HL-60 (cell line): ENCODE measurements at regions not wholly inside any gene's neighbourhood (a gene's known extent, or its start where the extent isn't known, plus 50 kb on each side); places are given as distances from the start of the nearest gene placed in this dataset.

Experiments used
- GABPA ChIP-seq: IDR thresholded peaks from 2 replicates; pipeline ENCODE4 v1.6.1; 2012; ENCODE audit warnings: low read depth
- POLR2AphosphoS5 ChIP-seq: IDR thresholded peaks from 2 replicates; pipeline ENCODE4 v1.6.1; 2012; ENCODE audit warnings: low read depth
- SPI1 ChIP-seq: IDR thresholded peaks from 2 replicates; pipeline ENCODE4 v1.6.1; 2012; ENCODE audit warnings: low read depth, mild to moderate bottlenecking, borderline replicate concordance
- TF ChIP-seq, protein P1 (sequence below): IDR thresholded peaks from one replicate; pipeline ENCODE4 v1.5.1; 2011; ENCODE audit warnings: low read length, control low read depth, inconsistent platforms; ENCODE audit not compliant: insufficient read depth
- TF ChIP-seq, protein P2 (sequence below): IDR thresholded peaks from 2 replicates; pipeline ENCODE4 v1.6.1; 2012; ENCODE audit warnings: low read depth; ENCODE audit not compliant: insufficient replicate concordance

DNA sequence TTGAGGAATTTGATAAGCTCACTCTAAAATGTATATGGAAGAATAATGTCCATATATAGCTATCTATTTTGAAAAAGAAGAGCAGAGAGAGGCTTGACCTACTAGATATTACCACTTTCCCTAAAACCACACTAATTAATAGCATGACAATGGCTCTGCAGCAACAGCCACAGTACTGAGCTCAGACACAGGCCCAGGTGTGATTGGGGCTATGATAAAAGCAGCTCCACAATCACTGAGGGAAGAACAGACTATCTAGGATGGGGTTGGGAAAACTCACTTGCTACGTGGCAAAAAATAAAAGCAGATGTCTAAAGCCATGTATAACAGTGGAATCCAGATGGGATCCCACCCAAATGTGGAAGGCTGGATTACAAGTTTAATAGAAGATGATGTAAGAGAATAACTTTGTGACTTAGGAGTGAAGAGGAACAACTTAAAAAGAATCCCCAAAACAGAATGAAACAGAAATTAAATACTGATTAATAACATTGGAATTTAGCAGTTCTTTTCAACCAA, 80.8 kb upstream of the RAB4A start:
- TF ChIP-seq, protein P1, sequence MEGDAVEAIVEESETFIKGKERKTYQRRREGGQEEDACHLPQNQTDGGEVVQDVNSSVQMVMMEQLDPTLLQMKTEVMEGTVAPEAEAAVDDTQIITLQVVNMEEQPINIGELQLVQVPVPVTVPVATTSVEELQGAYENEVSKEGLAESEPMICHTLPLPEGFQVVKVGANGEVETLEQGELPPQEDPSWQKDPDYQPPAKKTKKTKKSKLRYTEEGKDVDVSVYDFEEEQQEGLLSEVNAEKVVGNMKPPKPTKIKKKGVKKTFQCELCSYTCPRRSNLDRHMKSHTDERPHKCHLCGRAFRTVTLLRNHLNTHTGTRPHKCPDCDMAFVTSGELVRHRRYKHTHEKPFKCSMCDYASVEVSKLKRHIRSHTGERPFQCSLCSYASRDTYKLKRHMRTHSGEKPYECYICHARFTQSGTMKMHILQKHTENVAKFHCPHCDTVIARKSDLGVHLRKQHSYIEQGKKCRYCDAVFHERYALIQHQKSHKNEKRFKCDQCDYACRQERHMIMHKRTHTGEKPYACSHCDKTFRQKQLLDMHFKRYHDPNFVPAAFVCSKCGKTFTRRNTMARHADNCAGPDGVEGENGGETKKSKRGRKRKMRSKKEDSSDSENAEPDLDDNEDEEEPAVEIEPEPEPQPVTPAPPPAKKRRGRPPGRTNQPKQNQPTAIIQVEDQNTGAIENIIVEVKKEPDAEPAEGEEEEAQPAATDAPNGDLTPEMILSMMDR = no peak
- TF ChIP-seq, protein P2, sequence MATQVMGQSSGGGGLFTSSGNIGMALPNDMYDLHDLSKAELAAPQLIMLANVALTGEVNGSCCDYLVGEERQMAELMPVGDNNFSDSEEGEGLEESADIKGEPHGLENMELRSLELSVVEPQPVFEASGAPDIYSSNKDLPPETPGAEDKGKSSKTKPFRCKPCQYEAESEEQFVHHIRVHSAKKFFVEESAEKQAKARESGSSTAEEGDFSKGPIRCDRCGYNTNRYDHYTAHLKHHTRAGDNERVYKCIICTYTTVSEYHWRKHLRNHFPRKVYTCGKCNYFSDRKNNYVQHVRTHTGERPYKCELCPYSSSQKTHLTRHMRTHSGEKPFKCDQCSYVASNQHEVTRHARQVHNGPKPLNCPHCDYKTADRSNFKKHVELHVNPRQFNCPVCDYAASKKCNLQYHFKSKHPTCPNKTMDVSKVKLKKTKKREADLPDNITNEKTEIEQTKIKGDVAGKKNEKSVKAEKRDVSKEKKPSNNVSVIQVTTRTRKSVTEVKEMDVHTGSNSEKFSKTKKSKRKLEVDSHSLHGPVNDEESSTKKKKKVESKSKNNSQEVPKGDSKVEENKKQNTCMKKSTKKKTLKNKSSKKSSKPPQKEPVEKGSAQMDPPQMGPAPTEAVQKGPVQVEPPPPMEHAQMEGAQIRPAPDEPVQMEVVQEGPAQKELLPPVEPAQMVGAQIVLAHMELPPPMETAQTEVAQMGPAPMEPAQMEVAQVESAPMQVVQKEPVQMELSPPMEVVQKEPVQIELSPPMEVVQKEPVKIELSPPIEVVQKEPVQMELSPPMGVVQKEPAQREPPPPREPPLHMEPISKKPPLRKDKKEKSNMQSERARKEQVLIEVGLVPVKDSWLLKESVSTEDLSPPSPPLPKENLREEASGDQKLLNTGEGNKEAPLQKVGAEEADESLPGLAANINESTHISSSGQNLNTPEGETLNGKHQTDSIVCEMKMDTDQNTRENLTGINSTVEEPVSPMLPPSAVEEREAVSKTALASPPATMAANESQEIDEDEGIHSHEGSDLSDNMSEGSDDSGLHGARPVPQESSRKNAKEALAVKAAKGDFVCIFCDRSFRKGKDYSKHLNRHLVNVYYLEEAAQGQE = no peak
- TF ChIP-seq GABPA = no peak
- TF ChIP-seq POLR2AphosphoS5 = no peak
- TF ChIP-seq SPI1 = no peak
